LoVo (cell line): ENCODE measurements at regions not wholly inside any gene's neighbourhood (a gene's known extent, or its start where the extent isn't known, plus 50 kb on each side); places are given as distances from the start of the nearest gene placed in this dataset.
"Not testable (repeated sequence)": the region's sequence is repeated elsewhere in the genome, so short reads cannot be mapped to it uniquely, and the experiment has no call there.

ENCODE experiments used
- DNase-seq: peaks from one replicate; pipeline ENCODE4 v3.0.0-alpha.2; 2016; ENCODE audit warnings: low spot score

- DNase-seq, result no peak
Measured at GRCh38 chr22:25395915-25396314, 168.6 kb upstream of the GRK3 start.

- no peak for DNase-seq
Measured at GRCh38 chr22:25396615-25397200, 167.8 kb upstream of the GRK3 start.

- DNase-seq, result no peak
Measured at GRCh38 chr22:25397616-25398015, 166.9 kb upstream of the GRK3 start.

GRCh38 chr22:25398591-25399062 lies 165.8 kb upstream of the GRK3 start:
- DNase-seq, result not testable (repeated sequence)

GRCh38 chr22:25399649-25400151 lies 164.8 kb upstream of the GRK3 start:
- DNase-seq, result no peak

GRCh38 chr22:25402160-25402500 lies 162.3 kb upstream of the GRK3 start:
- no peak for DNase-seq

- no peak for DNase-seq
Measured at GRCh38 chr22:25402501-25403283, 161.8 kb upstream of the GRK3 start.

- no peak for DNase-seq
Measured at GRCh38 chr22:25403284-25403810, 161.1 kb upstream of the GRK3 start.

- DNase-seq, result peak; percentile 12
Measured at GRCh38 chr22:25403811-25404471, 160.5 kb upstream of the GRK3 start.

GRCh38 chr22:25404556-25404927 lies 159.9 kb upstream of the GRK3 start:
- DNase-seq, result peak; percentile 11

GRCh38 chr22:25404928-25405816 lies 159.3 kb upstream of the GRK3 start:
- DNase-seq, result peak; percentile 86

- no peak for DNase-seq
Measured at GRCh38 chr22:25405841-25406509, 158.5 kb upstream of the GRK3 start.

- no peak for DNase-seq
Measured at GRCh38 chr22:25406510-25407210, 157.8 kb upstream of the GRK3 start.

GRCh38 chr22:25407226-25407858 lies 157.1 kb upstream of the GRK3 start:
- DNase-seq, result no peak

- DNase-seq, result no peak
Measured at GRCh38 chr22:25407859-25408229, 156.6 kb upstream of the GRK3 start.

- no peak for DNase-seq
Measured at GRCh38 chr22:25409240-25409639, 155.2 kb upstream of the GRK3 start.

- DNase-seq, result no peak
Measured at GRCh38 chr22:25410849-25411248, 153.6 kb upstream of the GRK3 start.

GRCh38 chr22:25413620-25414019 lies 150.9 kb upstream of the GRK3 start:
- no peak for DNase-seq

GRCh38 chr22:25415731-25416130 lies 148.7 kb upstream of the GRK3 start:
- not testable (repeated sequence) for DNase-seq

- DNase-seq, result not testable (repeated sequence)
Measured at GRCh38 chr22:25417826-25418225, 146.6 kb upstream of the GRK3 start.
